GM19395 (cell line): ENCODE measurements at regions not wholly inside any gene's neighbourhood (a gene's known extent, or its start where the extent isn't known, plus 50 kb on each side); places are given as distances from the start of the nearest gene placed in this dataset.

Experiments
- ATAC-seq: cut with Tn5 transposase; IDR thresholded peaks from one replicate; pipeline ENCODE4 v1.9.1; 2021; ENCODE audit warnings: mild to moderate bottlenecking, moderate library complexity; ENCODE audit not compliant: unreplicated experiment

- ATAC-seq = no peak
These were observed 365.3 kb downstream of the RNF144B start for GRCh38 chr6:18752278-18753068.

GRCh38 chr6:18753076-18753475, 365.9 kb downstream of the RNF144B start:
- no peak for ATAC-seq

- no peak for ATAC-seq
These were observed 375.9 kb downstream of the RNF144B start for GRCh38 chr6:18763086-18763485.

- ATAC-seq = no peak
These were observed 397.6 kb downstream of the RNF144B start for GRCh38 chr6:18784794-18785193.

GRCh38 chr6:18785810-18786490, 398.8 kb downstream of the RNF144B start:
- no peak for ATAC-seq

- ATAC-seq = no peak
These were observed 405.7 kb downstream of the RNF144B start for GRCh38 chr6:18792866-18793265.

GRCh38 chr6:18795726-18796125, 408.6 kb downstream of the RNF144B start:
- no peak for ATAC-seq

GRCh38 chr6:18820725-18821124, 433.6 kb downstream of the RNF144B start:
- ATAC-seq = no peak

- no peak for ATAC-seq
These were observed 436.7 kb downstream of the RNF144B start for GRCh38 chr6:18823782-18824386.

GRCh38 chr6:18829272-18829870, 442.2 kb downstream of the RNF144B start:
- ATAC-seq = no peak

GRCh38 chr6:18835976-18836375, 448.8 kb downstream of the RNF144B start:
- ATAC-seq = no peak

GRCh38 chr6:18837013-18837412, 449.9 kb downstream of the RNF144B start:
- ATAC-seq = no peak

- no peak for ATAC-seq
These were observed 455.4 kb downstream of the RNF144B start for GRCh38 chr6:18842534-18842933.

- no peak for ATAC-seq
These were observed 458.7 kb downstream of the RNF144B start for GRCh38 chr6:18845896-18846295.

- no peak for ATAC-seq
These were observed 459.2 kb downstream of the RNF144B start for GRCh38 chr6:18846327-18846726.

- no peak for ATAC-seq
These were observed 474.1 kb downstream of the RNF144B start for GRCh38 chr6:18861204-18861603.

GRCh38 chr6:18883268-18883667, 496.1 kb downstream of the RNF144B start:
- no peak for ATAC-seq

GRCh38 chr6:18883851-18884250, 496.7 kb downstream of the RNF144B start:
- no peak for ATAC-seq

- ATAC-seq = no peak
These were observed 506.6 kb downstream of the RNF144B start for GRCh38 chr6:18893540-18894269.

- ATAC-seq = no peak
These were observed 510.2 kb downstream of the RNF144B start for GRCh38 chr6:18897350-18897749.

GRCh38 chr6:18904681-18905080, 517.5 kb downstream of the RNF144B start:
- no peak for ATAC-seq
